Right lobe of liver (tissue), 4 donors: ENCODE measurements at regions not wholly inside any gene's neighbourhood (a gene's known extent, or its start where the extent isn't known, plus 50 kb on each side); places are given as distances from the start of the nearest gene placed in this dataset.
"Not testable (repeated sequence)": the region's sequence is repeated elsewhere in the genome, so short reads cannot be mapped to it uniquely, and the experiment has no call there.

Experiments used
- CTCF ChIP-seq, 4 donors: fragments of 200-600 bp in 3 of 4; fragments of 450-650 bp in 1 of 4; IDR thresholded peaks; one replicate each; pipeline versions ENCODE4 v1.5.1 to v1.8.0; 2016 to 2022; ENCODE audit warnings: antibody characterized with exemption in 4 of 4, mild to moderate bottlenecking in 2 of 4
- POLR2A ChIP-seq: fragments of 450-650 bp; IDR thresholded peaks from one replicate; pipeline ENCODE4 v1.6.1; 2017; ENCODE audit warnings: antibody characterized with exemption, mild to moderate bottlenecking
- donor health status: DM: no; HTN: no; CAD: no.
- donor health status: DM: no; HTN: no; CAD: no.
- donor health status: DM: no; HTN: yes; CAD: no.

GRCh38 chr3:194038346-194038745 lies 97.6 kb upstream of the HES1 start:
- TF ChIP-seq POLR2A; CTCF (IDR thresholded peaks at IDR 0.05): not testable (repeated sequence)
